Activated T-helper 2 cell treated with anti-CD3 and anti-CD28 coated beads, Interferon-gamma antibody, Interleukin-2, Interleukin-4, amounts not matched to agents 10 μg/mL and 5 μg/mL and 100 μg/mL, durations not matched to agents 14 hours and 24 hours and 36 hours (primary cell): ENCODE measurements at regions not wholly inside any gene's neighbourhood (a gene's known extent, or its start where the extent isn't known, plus 50 kb on each side); places are given as distances from the start of the nearest gene placed in this dataset.
"Not testable (repeated sequence)": the region's sequence is repeated elsewhere in the genome, so short reads cannot be mapped to it uniquely, and the experiment has no call there.

ENCODE experiments used
- DNase-seq: peaks from one replicate; pipeline ENCODE4 v3.0.0; 2021; ENCODE audit warnings: low spot score
- H3K27ac Mint-ChIP-seq: one replicate; pipeline ENCODE4 v1.8.0; 2021; ENCODE audit warnings: mixed read lengths
- H3K27me3 Mint-ChIP-seq: one replicate; pipeline ENCODE4 v1.8.0; 2021; ENCODE audit warnings: low read depth, mixed read lengths
- H3K36me3 Mint-ChIP-seq: one replicate; pipeline ENCODE4 v1.8.0; 2021; ENCODE audit warnings: low read depth, mixed read lengths
- H3K4me1 Mint-ChIP-seq: one replicate; pipeline ENCODE4 v1.8.0; 2021; ENCODE audit warnings: low read depth, mixed read lengths
- H3K4me3 Mint-ChIP-seq: one replicate; pipeline ENCODE4 v1.8.0; 2021; ENCODE audit warnings: low read depth, mild to moderate bottlenecking, moderate library complexity, mixed read lengths
- H3K9me3 Mint-ChIP-seq: one replicate; pipeline ENCODE4 v1.8.0; 2021; ENCODE audit warnings: mixed read lengths
- intact Hi-C: fragments of 100-400 bp; cut with micrococcal nuclease; formaldehyde crosslinking; loops from one replicate; pipeline ENCODE4 v1.15.1; 2023

- H3K4me1 Mint-ChIP-seq, result no peaks in the 10 kb centered on the region
- H3K36me3 Mint-ChIP-seq, result no peaks in the 10 kb centered on the region
- no peak for DNase-seq
- intact Hi-C loops, result no loop called here
- no peak overlapping the region for H3K27ac Mint-ChIP-seq
- H3K4me3 Mint-ChIP-seq, result no peak overlapping the region
- peaks cover 2% of the 10 kb centered on the region for H3K9me3 Mint-ChIP-seq
- no peaks in the 10 kb centered on the region for H3K27me3 Mint-ChIP-seq
Measured at GRCh38 chr5:164518741-164519080, 1013.3 kb downstream of the MAT2B start.

GRCh38 chr5:164532235-164532900, 1026.9 kb downstream of the MAT2B start:
- H3K9me3 Mint-ChIP-seq, result no peaks in the 10 kb centered on the region
- H3K36me3 Mint-ChIP-seq, result no peaks in the 10 kb centered on the region
- H3K4me1 Mint-ChIP-seq, result no peaks in the 10 kb centered on the region
- DNase-seq, result no peak
- H3K4me3 Mint-ChIP-seq, result no peak overlapping the region
- intact Hi-C loops, result no loop called here
- H3K27ac Mint-ChIP-seq, result no peak overlapping the region
- no peaks in the 10 kb centered on the region for H3K27me3 Mint-ChIP-seq

- H3K27ac Mint-ChIP-seq, H3K4me3 Mint-ChIP-seq, H3K9me3 Mint-ChIP-seq, H3K4me1 Mint-ChIP-seq, intact Hi-C loops, H3K27me3 Mint-ChIP-seq, DNase-seq, H3K36me3 Mint-ChIP-seq: not testable (repeated sequence)
Measured at GRCh38 chr5:164533426-164533825, 1028.0 kb downstream of the MAT2B start.

GRCh38 chr5:164540174-164540573, 1034.8 kb downstream of the MAT2B start:
- H3K36me3 Mint-ChIP-seq, result no peaks in the 10 kb centered on the region
- H3K27ac Mint-ChIP-seq, result no peak overlapping the region
- no peak overlapping the region for H3K4me3 Mint-ChIP-seq
- DNase-seq, result no peak
- intact Hi-C loops, result no loop called here
- no peaks in the 10 kb centered on the region for H3K4me1 Mint-ChIP-seq
- H3K27me3 Mint-ChIP-seq, result no peaks in the 10 kb centered on the region
- H3K9me3 Mint-ChIP-seq, result no peaks in the 10 kb centered on the region

GRCh38 chr5:164545507-164545906, 1040.1 kb downstream of the MAT2B start:
- H3K9me3 Mint-ChIP-seq, result peaks cover 5% of the 10 kb centered on the region

GRCh38 chr5:164553851-164554250, 1048.4 kb downstream of the MAT2B start:
- H3K4me1 Mint-ChIP-seq, result no peaks in the 10 kb centered on the region
- H3K4me3 Mint-ChIP-seq, result no peak overlapping the region
- no peaks in the 10 kb centered on the region for H3K27me3 Mint-ChIP-seq
- H3K36me3 Mint-ChIP-seq, result no peaks in the 10 kb centered on the region
- intact Hi-C loops, result no loop called here
- DNase-seq, result no peak
- H3K9me3 Mint-ChIP-seq, result peaks cover 10% of the 10 kb centered on the region
- H3K27ac Mint-ChIP-seq, result no peak overlapping the region

More at GRCh38 chr5:164545507-164545906, 1040.1 kb downstream of the MAT2B start:
- no peak overlapping the region for H3K27ac Mint-ChIP-seq
- H3K4me3 Mint-ChIP-seq, result no peak overlapping the region
- intact Hi-C loops, result no loop called here
- H3K27me3 Mint-ChIP-seq, result no peaks in the 10 kb centered on the region
- H3K36me3 Mint-ChIP-seq, result no peaks in the 10 kb centered on the region
- no peaks in the 10 kb centered on the region for H3K4me1 Mint-ChIP-seq
- DNase-seq, result no peak

- Mint-ChIP-seq H3K36me3 (no peaks in the 10 kb centered on the region), H3K27me3 (no peaks in the 10 kb centered on the region), H3K27ac (no peak overlapping the region), H3K4me3 (no peak overlapping the region), H3K9me3 (peaks cover 6% of the 10 kb centered on the region), H3K4me1 (no peaks in the 10 kb centered on the region)
- DNase-seq, result no peak
- intact Hi-C loops, result no loop called here
Measured at GRCh38 chr5:164555809-164556208, 1050.4 kb downstream of the MAT2B start.

GRCh38 chr5:164560216-164560615, 1054.8 kb downstream of the MAT2B start:
- Mint-ChIP-seq H3K4me3 (no peak overlapping the region), H3K36me3 (no peaks in the 10 kb centered on the region), H3K27me3 (no peaks in the 10 kb centered on the region), H3K4me1 (no peaks in the 10 kb centered on the region), H3K27ac (no peak overlapping the region), H3K9me3 (peaks cover 6% of the 10 kb centered on the region)
- intact Hi-C loops, result no loop called here
- DNase-seq, result no peak

GRCh38 chr5:164561933-164562872, 1056.8 kb downstream of the MAT2B start:
- no peak for DNase-seq
- H3K27me3 Mint-ChIP-seq, result no peaks in the 10 kb centered on the region
- H3K9me3 Mint-ChIP-seq, result no peaks in the 10 kb centered on the region
- H3K36me3 Mint-ChIP-seq, result no peaks in the 10 kb centered on the region
- H3K27ac Mint-ChIP-seq, result no peak overlapping the region
- H3K4me1 Mint-ChIP-seq, result no peaks in the 10 kb centered on the region
- intact Hi-C loops, result no loop called here
- H3K4me3 Mint-ChIP-seq, result no peak overlapping the region

GRCh38 chr5:164563370-164563769, 1058.0 kb downstream of the MAT2B start:
- H3K9me3 Mint-ChIP-seq, result no peaks in the 10 kb centered on the region
- H3K4me1 Mint-ChIP-seq, result no peaks in the 10 kb centered on the region
- DNase-seq, result no peak
- H3K27ac Mint-ChIP-seq, result no peak overlapping the region
- H3K36me3 Mint-ChIP-seq, result no peaks in the 10 kb centered on the region
- intact Hi-C loops, result no loop called here
- H3K4me3 Mint-ChIP-seq, result no peak overlapping the region
- H3K27me3 Mint-ChIP-seq, result no peaks in the 10 kb centered on the region

GRCh38 chr5:164573397-164573796, 1068.0 kb downstream of the MAT2B start:
- Mint-ChIP-seq H3K4me3 (no peak overlapping the region), H3K36me3 (no peaks in the 10 kb centered on the region), H3K9me3 (peaks cover 13% of the 10 kb centered on the region)

GRCh38 chr5:164577201-164577600, 1071.8 kb downstream of the MAT2B start:
- H3K27me3 Mint-ChIP-seq, result no peaks in the 10 kb centered on the region

More at GRCh38 chr5:164573397-164573796, 1068.0 kb downstream of the MAT2B start:
- Mint-ChIP-seq H3K27me3 (no peaks in the 10 kb centered on the region), H3K4me1 (no peaks in the 10 kb centered on the region), H3K27ac (no peak overlapping the region)
- DNase-seq, result no peak
- intact Hi-C loops, result no loop called here

GRCh38 chr5:164577742-164578141, 1072.3 kb downstream of the MAT2B start:
- intact Hi-C loops, result no loop called here

More at GRCh38 chr5:164577201-164577600, 1071.8 kb downstream of the MAT2B start:
- H3K9me3 Mint-ChIP-seq, result no peaks in the 10 kb centered on the region
- H3K36me3 Mint-ChIP-seq, result no peaks in the 10 kb centered on the region
- no peak for DNase-seq
- no peak overlapping the region for H3K4me3 Mint-ChIP-seq
- no peak overlapping the region for H3K27ac Mint-ChIP-seq
- no peaks in the 10 kb centered on the region for H3K4me1 Mint-ChIP-seq
- intact Hi-C loops, result no loop called here

More at GRCh38 chr5:164577742-164578141, 1072.3 kb downstream of the MAT2B start:
- DNase-seq, result no peak
- H3K9me3 Mint-ChIP-seq, result no peaks in the 10 kb centered on the region
- no peaks in the 10 kb centered on the region for H3K27me3 Mint-ChIP-seq
- H3K36me3 Mint-ChIP-seq, result no peaks in the 10 kb centered on the region
- no peak overlapping the region for H3K27ac Mint-ChIP-seq
- H3K4me1 Mint-ChIP-seq, result no peaks in the 10 kb centered on the region
- no peak overlapping the region for H3K4me3 Mint-ChIP-seq
